ENCODE measurements at regions not wholly inside any gene's neighbourhood (a gene's known extent, or its start where the extent isn't known, plus 50 kb on each side); places are given as distances from the start of the nearest gene placed in this dataset.

GRCh38 chr19:28680111-28680510, 532.8 kb downstream of the UQCRFS1 start:
- CTCF ChIA-PET: no interaction called here
- no peak for TF ChIP-seq NR2C2 (CRISPR knock-in tag; IDR thresholded peaks at IDR 0.05)
- TF ChIP-seq MLX (CRISPR knock-in tag; IDR thresholded peaks at IDR 0.05): no peak
- no peak for TF ChIP-seq AR (CRISPR knock-in tag; IDR thresholded peaks at IDR 0.05)
- TF ChIP-seq ZNF671 (CRISPR knock-in tag; IDR thresholded peaks at IDR 0.05): no peak
- TF ChIP-seq IRF1 (CRISPR knock-in tag; IDR thresholded peaks at IDR 0.05): no peak
- no peak for TF ChIP-seq ZNF121 (CRISPR knock-in tag; IDR thresholded peaks at IDR 0.05)
- TF ChIP-seq IRF2 (CRISPR knock-in tag; IDR thresholded peaks at IDR 0.05; ENCODE audit: borderline replicate concordance, low read depth): no peak
- TF ChIP-seq TP53 (CRISPR knock-in tag; IDR thresholded peaks at IDR 0.05): no peak
- no peak for TF ChIP-seq HMGXB4 (CRISPR knock-in tag; IDR thresholded peaks at IDR 0.05)
- no peak for TF ChIP-seq GTF2I (CRISPR knock-in tag; conservative IDR thresholded peaks at IDR 0.05)
- TF ChIP-seq RORB (CRISPR knock-in tag; IDR thresholded peaks at IDR 0.05): no peak
- TF ChIP-seq NFATC4 (CRISPR knock-in tag; IDR thresholded peaks at IDR 0.05): no peak
- no peak for TF ChIP-seq ETV6 (CRISPR knock-in tag; IDR thresholded peaks at IDR 0.05)
- TF ChIP-seq MYBL2 (CRISPR knock-in tag; IDR thresholded peaks at IDR 0.05): no peak
- no peak for TF ChIP-seq TEAD4 (CRISPR knock-in tag; IDR thresholded peaks at IDR 0.05)
- no peak for TF ChIP-seq MAX (CRISPR knock-in tag; IDR thresholded peaks at IDR 0.05)
- DNase-seq (ENCODE audit: low spot score) (no peak), ATAC-seq (no peak)
- POLR2A ChIA-PET: no interaction called here
- H3K4me3 Mint-ChIP-seq: no peak overlapping the region
- H3K9me3 Mint-ChIP-seq: peaks cover 13% of the 10 kb centered on the region
- H3K27ac Mint-ChIP-seq: no peak overlapping the region
- no peaks in the 10 kb centered on the region for H3K27me3 Mint-ChIP-seq (ENCODE audit: low read depth)
- no peaks in the 10 kb centered on the region for H3K4me1 Mint-ChIP-seq
- peaks cover 20% of the 10 kb centered on the region for H3K36me3 Mint-ChIP-seq

- Mint-ChIP-seq H3K9me3 (peaks cover 29% of the 10 kb centered on the region), H3K4me1 (no peaks in the 10 kb centered on the region), H3K27ac (no peak overlapping the region), H3K36me3 (peaks cover 36% of the 10 kb centered on the region), H3K27me3 (ENCODE audit: low read depth) (no peaks in the 10 kb centered on the region), H3K4me3 (no peak overlapping the region)
- ChIA-PET POLR2A (no interaction called here), CTCF (no interaction called here)
- DNase-seq (ENCODE audit: low spot score) (no peak), ATAC-seq (no peak)
- no peak for TF ChIP-seq RELA (CRISPR knock-in tag; IDR thresholded peaks at IDR 0.05; ENCODE audit: borderline replicate concordance)
- no peak for TF ChIP-seq ZNF396 (CRISPR knock-in tag; IDR thresholded peaks at IDR 0.05; ENCODE audit: borderline replicate concordance)
- no peak for TF ChIP-seq ZNF138 (CRISPR knock-in tag; conservative IDR thresholded peaks at IDR 0.05)
- TF ChIP-seq CTCF (IDR thresholded peaks at IDR 0.05): no peak
- TF ChIP-seq NFE2L1 (CRISPR knock-in tag; IDR thresholded peaks at IDR 0.05): no peak
- TF ChIP-seq ZNF512 (CRISPR knock-in tag; IDR thresholded peaks at IDR 0.05; ENCODE audit: borderline replicate concordance): no peak
- no peak for TF ChIP-seq HMGA2 (CRISPR knock-in tag; IDR thresholded peaks at IDR 0.05)
- no peak for TF ChIP-seq SMAD3 (CRISPR knock-in tag; IDR thresholded peaks at IDR 0.05; ENCODE audit: borderline replicate concordance)
- TF ChIP-seq HMGXB4 (CRISPR knock-in tag; IDR thresholded peaks at IDR 0.05): no peak
- no peak for TF ChIP-seq FOXJ3 (CRISPR knock-in tag; IDR thresholded peaks at IDR 0.05; ENCODE audit: borderline replicate concordance)
- TF ChIP-seq CREB1 (CRISPR knock-in tag; IDR thresholded peaks at IDR 0.05): no peak
Observed at GRCh38 chr19:28670836-28671235, 542.1 kb downstream of the UQCRFS1 start.

Data from WTC11 (cell line).